NCI-H446 treated with DMSO at 0.1 percent for 48 hours (cell line): ENCODE measurements at regions not wholly inside any gene's neighbourhood (a gene's known extent, or its start where the extent isn't known, plus 50 kb on each side); places are given as distances from the start of the nearest gene placed in this dataset.

Experiments
- DNase-seq: peaks from one replicate; lab custom pipeline; 2025; lab: John Stamatoyannopoulos, UW

GRCh38 chr5:158159621-158160020 is 300.7 kb upstream of the CLINT1 start:
- DNase-seq, result no peak

DNA sequence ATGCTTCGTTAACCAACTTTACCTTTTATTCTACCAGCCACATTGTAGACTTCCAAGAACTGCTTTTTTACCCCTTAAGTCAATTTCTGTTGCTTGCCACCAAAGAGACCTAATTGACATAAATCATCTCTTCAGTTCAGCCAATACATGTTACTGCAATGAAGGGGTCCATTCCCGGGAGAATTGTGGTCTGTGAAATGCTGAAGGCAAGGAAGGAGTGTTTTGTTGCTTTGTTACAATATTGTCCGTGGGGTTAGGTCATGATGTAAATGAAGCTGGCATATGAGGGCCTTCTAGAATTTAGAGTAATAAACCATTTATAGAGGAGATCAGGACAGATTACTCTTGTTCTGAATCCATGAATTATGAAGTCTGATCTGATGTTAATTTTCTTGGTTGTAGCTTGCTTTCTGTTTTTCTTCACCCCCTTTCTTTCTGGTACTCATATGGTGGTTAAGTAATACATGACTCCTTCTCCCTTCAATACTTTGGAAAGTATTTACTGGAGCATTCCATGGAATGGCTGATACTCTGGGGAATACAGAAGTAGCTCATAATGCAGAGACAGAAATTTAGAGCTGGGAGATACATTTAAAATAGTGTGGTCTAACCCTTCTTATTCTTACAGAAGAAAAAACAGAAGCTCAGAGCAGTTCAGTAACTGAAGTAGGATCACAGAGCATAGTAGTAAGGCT is 297.0 kb upstream of the CLINT1 start:
- DNase-seq, result no peak

- DNase-seq, result no peak
Measured at GRCh38 chr5:158155067-158155466, 296.1 kb upstream of the CLINT1 start.

DNA sequence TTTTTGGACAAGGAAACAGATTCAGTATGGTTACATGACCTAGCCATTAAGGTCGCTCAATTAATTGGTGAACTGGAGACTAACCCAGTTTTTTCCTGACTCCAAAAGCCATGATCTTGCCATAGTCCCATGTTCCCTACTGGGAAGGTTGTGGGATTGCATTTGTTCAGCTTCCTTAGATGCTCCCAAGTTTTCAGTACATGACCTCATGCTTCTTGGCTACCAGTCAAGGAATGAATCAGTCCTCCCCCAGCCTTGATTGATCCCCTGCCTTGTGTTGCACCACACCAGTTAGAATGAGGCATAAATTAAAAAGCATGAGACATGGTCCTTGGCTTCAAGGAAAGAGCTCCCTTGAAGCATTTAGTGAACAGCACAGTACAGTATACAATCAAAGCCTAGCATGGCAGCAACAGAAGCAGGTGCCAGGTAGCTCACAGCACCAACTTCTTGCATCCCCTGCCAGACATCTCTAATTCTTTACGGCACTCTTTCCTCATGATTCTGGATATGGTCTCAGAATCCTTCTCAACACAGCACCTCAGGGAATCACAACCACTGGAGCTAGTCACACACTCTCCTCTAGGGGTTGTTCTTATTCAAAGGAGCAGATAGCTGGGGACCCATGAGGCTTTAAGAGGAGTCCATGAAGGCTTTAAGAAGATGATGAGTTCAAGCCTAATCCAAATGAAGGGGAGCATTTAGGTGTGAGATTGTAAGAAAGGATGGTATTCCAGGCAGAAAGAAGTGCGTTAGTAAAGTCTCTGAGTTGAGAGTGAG is 295.5 kb upstream of the CLINT1 start:
- DNase-seq, result peak; percentile 40

- no peak for DNase-seq
Measured at GRCh38 chr5:158153508-158153907, 294.6 kb upstream of the CLINT1 start.

- no peak for DNase-seq
Measured at GRCh38 chr5:158152136-158152535, 293.2 kb upstream of the CLINT1 start.

GRCh38 chr5:158147227-158147626 is 288.3 kb upstream of the CLINT1 start:
- no peak for DNase-seq

DNA sequence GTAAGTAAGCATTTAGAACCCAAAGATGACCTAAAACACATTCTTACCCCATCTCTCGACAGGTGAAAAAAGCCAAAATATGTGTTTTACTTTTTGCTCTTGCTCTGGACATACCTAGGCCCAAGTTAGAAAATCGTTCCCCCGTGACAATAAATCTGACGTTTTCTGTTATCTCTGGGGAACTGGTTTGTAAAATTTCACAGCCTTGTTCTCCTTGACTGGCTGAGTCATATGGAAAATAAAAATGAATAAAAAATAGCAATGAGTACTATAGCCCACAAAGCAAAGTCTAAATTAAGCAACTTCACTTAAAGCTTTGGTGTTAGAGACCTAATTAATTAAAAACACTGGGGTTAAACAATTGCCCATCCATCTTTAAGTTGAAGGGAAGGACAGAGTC is 286.9 kb upstream of the CLINT1 start:
- no peak for DNase-seq

DNA sequence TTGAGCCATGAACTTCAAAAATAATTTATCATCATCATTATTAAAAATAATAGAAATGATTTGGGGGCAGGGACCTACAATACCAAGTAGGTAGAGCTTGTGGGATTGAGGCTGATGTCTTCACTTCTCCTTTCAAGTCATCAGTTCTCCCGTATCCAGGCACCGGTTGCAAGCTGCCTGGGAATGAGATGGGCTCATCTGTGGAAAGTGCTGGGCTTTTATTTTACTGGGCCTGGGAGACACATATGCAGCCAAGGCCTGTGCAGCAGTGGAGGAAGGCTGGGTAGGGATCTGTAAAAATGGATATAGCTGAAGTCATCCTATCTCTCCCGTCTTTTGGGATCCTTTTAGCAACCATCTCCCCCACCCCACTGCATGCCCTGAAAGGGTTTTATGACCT is 284.1 kb upstream of the CLINT1 start:
- DNase-seq, result no peak

GRCh38 chr5:158142156-158142555 is 283.2 kb upstream of the CLINT1 start:
- no peak for DNase-seq

- peak; percentile 9 for DNase-seq
Measured at GRCh38 chr5:158140120-158140731, 281.3 kb upstream of the CLINT1 start.

GRCh38 chr5:158139161-158139560 is 280.2 kb upstream of the CLINT1 start:
- DNase-seq, result no peak

GRCh38 chr5:158135682-158136179 is 276.8 kb upstream of the CLINT1 start:
- no peak for DNase-seq

GRCh38 chr5:158133369-158133768 is 274.4 kb upstream of the CLINT1 start:
- no peak for DNase-seq

- DNase-seq, result no peak
Measured at GRCh38 chr5:158127536-158127935, 268.6 kb upstream of the CLINT1 start.

DNA sequence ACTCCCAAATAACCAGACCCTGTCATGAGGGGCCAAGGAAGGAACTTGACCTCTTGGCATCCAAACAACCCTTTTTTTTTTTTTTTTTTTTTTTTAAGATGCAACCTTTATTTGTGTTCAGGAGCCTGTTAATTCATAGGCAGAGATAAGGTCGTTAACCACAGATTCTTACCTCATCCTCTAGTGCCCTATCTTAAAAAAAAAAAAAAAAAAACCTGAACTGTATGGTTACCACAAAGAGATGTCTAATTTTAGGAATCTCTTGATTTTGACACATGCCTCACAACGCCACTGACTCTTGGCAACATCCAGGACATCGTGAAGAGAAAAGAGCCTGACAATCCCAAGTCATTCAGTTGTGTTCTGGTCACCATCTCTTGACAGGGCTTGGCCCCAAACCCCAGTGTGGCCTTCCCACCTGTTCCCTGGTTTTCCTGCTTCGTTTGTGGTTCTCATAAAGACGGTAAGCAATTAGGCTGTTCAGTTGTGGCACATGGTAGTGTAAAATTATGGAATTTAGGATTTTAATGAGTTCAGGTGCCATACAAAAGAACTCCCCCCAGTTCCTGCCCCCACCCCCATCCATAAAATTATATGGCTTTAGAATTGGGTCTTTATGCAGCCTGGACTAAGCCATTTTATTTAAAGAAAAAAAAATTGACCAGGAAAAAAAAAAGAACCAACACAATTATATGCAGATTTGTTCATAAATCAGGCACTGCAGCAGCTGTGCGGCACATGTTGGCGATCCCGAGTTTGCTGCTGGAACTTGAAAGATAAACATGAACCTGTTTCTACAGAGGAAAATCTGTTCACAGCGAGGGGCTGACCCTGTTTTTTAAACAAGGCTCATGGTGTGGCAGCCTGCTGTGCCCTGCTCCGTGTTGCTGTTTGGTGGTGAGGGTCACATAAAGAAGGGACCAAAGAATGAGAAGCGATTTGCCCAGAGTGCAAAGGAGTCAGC is 267.8 kb upstream of the CLINT1 start:
- no peak for DNase-seq

DNA sequence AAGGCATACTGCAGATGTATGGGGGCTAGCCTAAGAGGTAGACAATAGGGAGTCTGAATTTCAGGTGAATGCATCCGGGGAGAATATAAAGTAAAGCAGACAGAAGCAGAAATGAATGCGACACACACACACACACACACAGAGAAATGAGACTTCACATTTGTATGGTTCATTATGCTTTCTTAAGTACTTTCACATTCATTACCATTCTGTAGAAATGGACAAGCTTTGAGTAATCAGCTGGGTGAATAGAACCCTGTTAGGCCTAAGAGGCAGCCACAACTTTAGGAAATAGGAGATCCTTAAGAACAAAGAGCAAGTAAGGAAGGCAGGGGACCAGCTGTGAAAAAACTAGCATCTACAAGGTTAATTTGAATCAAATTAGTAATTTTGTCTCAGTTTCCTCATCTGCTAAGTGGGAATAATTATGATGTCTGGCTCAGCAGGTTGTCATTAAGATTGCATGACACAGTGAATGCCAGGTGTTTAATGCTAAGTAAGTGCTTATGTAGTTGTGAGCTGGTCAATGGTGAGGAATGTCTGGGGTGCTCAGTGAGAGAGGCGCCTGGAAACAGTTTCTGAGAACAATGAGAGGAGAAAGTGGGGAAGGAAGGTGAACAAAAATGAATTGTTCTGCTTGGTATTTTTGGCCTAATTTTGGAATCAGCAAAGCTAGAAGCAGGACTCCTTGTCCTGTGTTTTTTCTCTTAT is 265.8 kb upstream of the CLINT1 start:
- no peak for DNase-seq

- DNase-seq, result no peak
Measured at GRCh38 chr5:158123595-158123994, 264.6 kb upstream of the CLINT1 start.

GRCh38 chr5:158121678-158122077 is 262.7 kb upstream of the CLINT1 start:
- no peak for DNase-seq

DNA sequence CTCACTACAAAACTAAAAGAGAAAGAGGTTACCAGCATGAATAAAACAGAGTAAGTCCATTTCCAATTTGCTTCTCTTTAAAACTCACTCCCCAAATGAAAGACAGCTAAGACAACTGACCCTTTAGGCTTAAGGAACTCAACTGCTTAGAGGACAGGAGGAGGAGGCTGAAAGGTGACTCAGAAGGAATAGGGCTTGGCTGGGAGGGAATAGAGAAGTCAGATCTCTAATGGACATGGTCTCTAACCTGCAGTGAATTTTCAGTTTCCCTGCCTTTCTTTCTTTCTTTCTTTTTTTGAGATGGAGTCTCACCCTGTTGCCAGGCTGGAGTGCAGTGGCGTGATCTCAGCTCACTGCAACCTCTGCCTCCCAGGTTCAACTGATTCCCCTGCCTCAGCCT is 261.8 kb upstream of the CLINT1 start:
- DNase-seq, result no peak
